ENCODE measurements at regions not wholly inside any gene's neighbourhood (a gene's known extent, or its start where the extent isn't known, plus 50 kb on each side); places are given as distances from the start of the nearest gene placed in this dataset.
"Not testable (repeated sequence)": the region's sequence is repeated elsewhere in the genome, so short reads cannot be mapped to it uniquely, and the experiment has no call there.

GRCh38 chr11:15841931-15842740 is 514.2 kb downstream of the SOX6 start:
- TF ChIP-seq, protein P1, sequence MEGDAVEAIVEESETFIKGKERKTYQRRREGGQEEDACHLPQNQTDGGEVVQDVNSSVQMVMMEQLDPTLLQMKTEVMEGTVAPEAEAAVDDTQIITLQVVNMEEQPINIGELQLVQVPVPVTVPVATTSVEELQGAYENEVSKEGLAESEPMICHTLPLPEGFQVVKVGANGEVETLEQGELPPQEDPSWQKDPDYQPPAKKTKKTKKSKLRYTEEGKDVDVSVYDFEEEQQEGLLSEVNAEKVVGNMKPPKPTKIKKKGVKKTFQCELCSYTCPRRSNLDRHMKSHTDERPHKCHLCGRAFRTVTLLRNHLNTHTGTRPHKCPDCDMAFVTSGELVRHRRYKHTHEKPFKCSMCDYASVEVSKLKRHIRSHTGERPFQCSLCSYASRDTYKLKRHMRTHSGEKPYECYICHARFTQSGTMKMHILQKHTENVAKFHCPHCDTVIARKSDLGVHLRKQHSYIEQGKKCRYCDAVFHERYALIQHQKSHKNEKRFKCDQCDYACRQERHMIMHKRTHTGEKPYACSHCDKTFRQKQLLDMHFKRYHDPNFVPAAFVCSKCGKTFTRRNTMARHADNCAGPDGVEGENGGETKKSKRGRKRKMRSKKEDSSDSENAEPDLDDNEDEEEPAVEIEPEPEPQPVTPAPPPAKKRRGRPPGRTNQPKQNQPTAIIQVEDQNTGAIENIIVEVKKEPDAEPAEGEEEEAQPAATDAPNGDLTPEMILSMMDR (IDR thresholded peaks at IDR 0.05; ENCODE audit: extremely low read depth, missing control alignments) = no peak

GRCh38 chr11:15843309-15843872 is 513.0 kb downstream of the SOX6 start:
- no peak for DNase-seq (ENCODE audit: low spot score)
- TF ChIP-seq, protein P1 (IDR thresholded peaks at IDR 0.05; ENCODE audit: extremely low read depth, missing control alignments) = no peak

More at GRCh38 chr11:15841931-15842740, 514.2 kb downstream of the SOX6 start:
- DNase-seq (ENCODE audit: low spot score) = no peak

DNA sequence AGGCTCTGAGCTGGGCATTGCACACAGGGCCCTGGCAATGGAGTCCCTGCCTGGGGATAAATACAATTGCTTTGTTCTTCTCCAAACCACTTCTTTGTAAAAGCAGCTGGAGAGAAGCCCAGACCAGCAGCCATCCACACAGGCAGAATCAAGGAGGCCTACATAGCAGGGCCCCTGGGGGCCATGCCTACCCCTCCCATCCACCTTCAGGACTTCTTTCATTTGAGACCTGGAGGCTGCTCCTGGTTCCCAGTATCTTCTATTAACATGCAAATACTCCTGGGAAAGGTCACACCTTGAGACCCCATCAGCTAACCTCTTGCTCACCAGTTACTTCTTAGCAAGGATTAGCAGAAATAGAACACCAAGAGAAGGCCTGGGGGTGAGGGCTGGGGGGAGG is 511.1 kb downstream of the SOX6 start:
- TF ChIP-seq, protein P1 (IDR thresholded peaks at IDR 0.05; ENCODE audit: extremely low read depth, missing control alignments) = no peak
- DNase-seq (ENCODE audit: low spot score) = no peak

DNA sequence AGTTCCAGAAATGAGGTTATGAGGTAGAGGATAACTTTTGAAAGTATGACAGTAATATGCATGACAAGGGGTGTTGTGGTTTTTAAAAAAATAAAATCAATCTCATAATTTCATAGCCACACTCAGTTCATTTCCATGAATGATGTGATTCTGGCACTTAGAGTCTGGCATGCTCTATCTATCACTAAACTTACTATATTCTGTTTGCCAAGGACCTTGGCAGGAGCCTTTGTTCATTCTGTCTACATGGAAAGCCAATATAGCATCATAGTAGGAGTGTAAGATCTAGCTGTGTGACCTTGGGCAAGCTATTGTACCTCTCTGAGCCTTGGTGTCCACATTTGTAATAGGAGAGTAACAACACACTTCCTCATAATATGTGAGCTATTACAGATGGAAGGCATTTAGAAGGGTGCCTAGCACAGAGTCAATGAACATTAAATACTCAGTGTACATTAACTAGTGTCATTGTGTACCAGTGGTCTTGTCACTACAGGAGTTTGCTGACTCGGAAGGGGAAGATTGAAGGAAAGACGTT is 507.6 kb downstream of the SOX6 start:
- TF ChIP-seq, protein P1 (IDR thresholded peaks at IDR 0.05; ENCODE audit: extremely low read depth, missing control alignments) = no peak
- no peak for DNase-seq (ENCODE audit: low spot score)

DNA sequence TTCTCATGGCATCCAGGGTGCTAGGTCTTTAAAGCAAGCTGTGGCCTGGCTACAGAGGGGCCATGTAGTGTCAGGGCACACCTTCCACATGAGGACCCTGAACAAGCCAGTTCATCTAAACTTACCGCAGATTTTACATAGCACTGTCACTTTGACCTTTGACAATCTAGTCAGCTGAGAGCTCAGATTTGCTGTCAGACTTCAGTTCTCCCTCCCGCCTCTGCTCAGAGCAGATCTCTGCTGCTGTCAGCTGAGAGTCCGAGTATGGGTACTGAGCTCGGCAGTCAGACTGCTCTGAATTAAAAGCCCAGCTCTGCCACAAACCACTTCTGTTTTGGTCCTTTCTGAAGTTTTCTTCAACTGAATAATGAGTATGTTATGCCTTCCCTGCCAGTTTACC is 507.1 kb downstream of the SOX6 start:
- TF ChIP-seq, protein P1 (IDR thresholded peaks at IDR 0.05; ENCODE audit: extremely low read depth, missing control alignments) = no peak
- DNase-seq (ENCODE audit: low spot score) = no peak

GRCh38 chr11:15850335-15850734 is 506.0 kb downstream of the SOX6 start:
- DNase-seq (ENCODE audit: low spot score) = not testable (repeated sequence)

- no peak for DNase-seq (ENCODE audit: low spot score)
- TF ChIP-seq, protein P1 (IDR thresholded peaks at IDR 0.05; ENCODE audit: extremely low read depth, missing control alignments) = no peak
Measured at GRCh38 chr11:15851051-15851498, 505.3 kb downstream of the SOX6 start.

All from GM20000 (cell line).